ENCODE measurements at regions not wholly inside any gene's neighbourhood (a gene's known extent, or its start where the extent isn't known, plus 50 kb on each side); places are given as distances from the start of the nearest gene placed in this dataset.

GRCh38 chr3:151979906-151980305, 106.5 kb downstream of the SUCNR1 start:
- H3K27me3 ChIP-seq (ENCODE audit: control insufficient read depth, insufficient read depth, low read length) = no peaks in the 10 kb centered on the region
- TF ChIP-seq CTCF (IDR thresholded peaks at IDR 0.05; ENCODE audit: low read depth, low read length) = no peak
- no peaks in the 10 kb centered on the region for H3K9me3 ChIP-seq (ENCODE audit: control insufficient read depth, insufficient read depth, low read length)
- no peak overlapping the region for H3K27ac ChIP-seq (ENCODE audit: low read depth, low read length)
- H3K4me3 ChIP-seq (ENCODE audit: low read depth, low read length) = no peak overlapping the region
- ChIA-PET CTCF (no interaction called here), POLR2A (no interaction called here)
- DNase-seq (ENCODE audit: low read depth, low spot score) = no peak

GRCh38 chr3:151983538-151983937, 110.1 kb downstream of the SUCNR1 start:
- POLR2A ChIA-PET = no interaction called here
- Histone ChIP-seq H3K9me3 (ENCODE audit: control insufficient read depth, insufficient read depth, low read length) (no peaks in the 10 kb centered on the region), H3K4me3 (ENCODE audit: low read depth, low read length) (no peak overlapping the region), H3K27me3 (ENCODE audit: control insufficient read depth, insufficient read depth, low read length) (no peaks in the 10 kb centered on the region), H3K27ac (ENCODE audit: low read depth, low read length) (no peak overlapping the region)
- CTCF ChIA-PET = no interaction called here
- DNase-seq (ENCODE audit: low read depth, low spot score) = no peak
- no peak for TF ChIP-seq CTCF (IDR thresholded peaks at IDR 0.05; ENCODE audit: low read depth, low read length)

- Histone ChIP-seq H3K27me3 (ENCODE audit: control insufficient read depth, insufficient read depth, low read length) (no peaks in the 10 kb centered on the region), H3K4me3 (ENCODE audit: low read depth, low read length) (no peak overlapping the region), H3K27ac (ENCODE audit: low read depth, low read length) (no peak overlapping the region), H3K9me3 (ENCODE audit: control insufficient read depth, insufficient read depth, low read length) (no peaks in the 10 kb centered on the region)
- CTCF ChIA-PET = no interaction called here
- DNase-seq (ENCODE audit: low read depth, low spot score) = no peak
- no peak for TF ChIP-seq CTCF (IDR thresholded peaks at IDR 0.05; ENCODE audit: low read depth, low read length)
- POLR2A ChIA-PET = no interaction called here
These were observed 112.5 kb downstream of the SUCNR1 start for GRCh38 chr3:151985787-151986430.

- H3K27ac ChIP-seq (ENCODE audit: low read depth, low read length) = no peak overlapping the region
- no peak overlapping the region for H3K4me3 ChIP-seq (ENCODE audit: low read depth, low read length)
- H3K9me3 ChIP-seq (ENCODE audit: control insufficient read depth, insufficient read depth, low read length) = no peaks in the 10 kb centered on the region
- POLR2A ChIA-PET = no interaction called here
- CTCF ChIA-PET = no interaction called here
- no peak for TF ChIP-seq CTCF (IDR thresholded peaks at IDR 0.05; ENCODE audit: low read depth, low read length)
- H3K27me3 ChIP-seq (ENCODE audit: control insufficient read depth, insufficient read depth, low read length) = no peaks in the 10 kb centered on the region
- DNase-seq (ENCODE audit: low read depth, low spot score) = no peak
These were observed 114.5 kb downstream of the SUCNR1 start for GRCh38 chr3:151987893-151988292.

GRCh38 chr3:151989621-151990020, 116.2 kb downstream of the SUCNR1 start:
- POLR2A ChIA-PET = no interaction called here
- CTCF ChIA-PET = interaction anchor here (0.9 kb wide), 1 partner anchor 17 kb away, joined by 3 read pairs; no protein-coding TSS in a partner anchor
- DNase-seq (ENCODE audit: low read depth, low spot score) = no peak
- Histone ChIP-seq H3K9me3 (ENCODE audit: control insufficient read depth, insufficient read depth, low read length) (no peaks in the 10 kb centered on the region), H3K27me3 (ENCODE audit: control insufficient read depth, insufficient read depth, low read length) (no peaks in the 10 kb centered on the region), H3K27ac (ENCODE audit: low read depth, low read length) (no peak overlapping the region), H3K4me3 (ENCODE audit: low read depth, low read length) (no peak overlapping the region)
- TF ChIP-seq CTCF (IDR thresholded peaks at IDR 0.05; ENCODE audit: low read depth, low read length) = no peak
